HG03135 (cell line): ENCODE measurements at regions not wholly inside any gene's neighbourhood (a gene's known extent, or its start where the extent isn't known, plus 50 kb on each side); places are given as distances from the start of the nearest gene placed in this dataset.
"Not testable (repeated sequence)": the region's sequence is repeated elsewhere in the genome, so short reads cannot be mapped to it uniquely, and the experiment has no call there.

Experiments used
- ATAC-seq: cut with Tn5 transposase; IDR thresholded peaks from one replicate; pipeline ENCODE4 v1.9.1; 2021; ENCODE audit warnings: mild to moderate bottlenecking, moderate library complexity; ENCODE audit not compliant: unreplicated experiment

GRCh38 chr15:30755036-30755687 is 129.2 kb downstream of the ARHGAP11B start:
- ATAC-seq = not testable (repeated sequence)

- ATAC-seq = not testable (repeated sequence)
Observed at GRCh38 chr15:30760633-30761032, 134.7 kb downstream of the ARHGAP11B start.

GRCh38 chr15:30761365-30761764 is 135.4 kb downstream of the ARHGAP11B start:
- ATAC-seq = not testable (repeated sequence)

GRCh38 chr15:30769390-30770124 is 134.2 kb upstream of the FAN1 start:
- not testable (repeated sequence) for ATAC-seq

- no peak for ATAC-seq
Observed at GRCh38 chr15:30770759-30771158, 133.0 kb upstream of the FAN1 start.

GRCh38 chr15:30783019-30783418 is 120.7 kb upstream of the FAN1 start:
- no peak for ATAC-seq

- no peak for ATAC-seq
Observed at GRCh38 chr15:30788595-30788994, 115.1 kb upstream of the FAN1 start.

- ATAC-seq = no peak
Observed at GRCh38 chr15:30791239-30792175, 112.2 kb upstream of the FAN1 start.

- ATAC-seq = not testable (repeated sequence)
Observed at GRCh38 chr15:30792843-30793242, 110.9 kb upstream of the FAN1 start.

GRCh38 chr15:30794388-30794787 is 109.3 kb upstream of the FAN1 start:
- ATAC-seq = no peak

GRCh38 chr15:30799565-30799964 is 104.2 kb upstream of the FAN1 start:
- ATAC-seq = not testable (repeated sequence)

- not testable (repeated sequence) for ATAC-seq
Observed at GRCh38 chr15:30801140-30801895, 102.4 kb upstream of the FAN1 start.

- not testable (repeated sequence) for ATAC-seq
Observed at GRCh38 chr15:30802001-30802400, 101.7 kb upstream of the FAN1 start.

GRCh38 chr15:30803703-30804102 is 100.0 kb upstream of the FAN1 start:
- ATAC-seq = not testable (repeated sequence)

- ATAC-seq = no peak
Observed at GRCh38 chr15:30816430-30816829, 87.3 kb upstream of the FAN1 start.

- ATAC-seq = not testable (repeated sequence)
Observed at GRCh38 chr15:30823068-30823813, 80.5 kb upstream of the FAN1 start.

GRCh38 chr15:30824518-30825195 is 79.1 kb upstream of the FAN1 start:
- ATAC-seq = no peak

GRCh38 chr15:30827625-30828303 is 76.0 kb upstream of the FAN1 start:
- ATAC-seq = no peak

GRCh38 chr15:30828304-30828639 is 75.4 kb upstream of the FAN1 start:
- not testable (repeated sequence) for ATAC-seq
